ENCODE measurements at regions not wholly inside any gene's neighbourhood (a gene's known extent, or its start where the extent isn't known, plus 50 kb on each side); places are given as distances from the start of the nearest gene placed in this dataset.

GRCh38 chr15:70406617-70407335, 309.1 kb upstream of the TLE3 start:
- H3K27ac Mint-ChIP-seq, result no peak overlapping the region
- intact Hi-C loops (cut with micrococcal nuclease), result no loop called here
- POLR2A ChIA-PET, result no interaction called here
- peaks cover 5% of the 10 kb centered on the region for H3K9me3 Mint-ChIP-seq
- peaks cover 6% of the 10 kb centered on the region for H3K27me3 Mint-ChIP-seq
- no peaks in the 10 kb centered on the region for H3K36me3 Mint-ChIP-seq
- no peak overlapping the region for H3K4me3 Mint-ChIP-seq
- DNase-seq, result no peak
- H3K4me1 Mint-ChIP-seq (ENCODE audit: low read depth), result no peaks in the 10 kb centered on the region
- CTCF ChIA-PET, result no interaction called here

GRCh38 chr15:70401709-70402108, 304.0 kb upstream of the TLE3 start:
- POLR2A ChIA-PET, result no interaction called here
- Mint-ChIP-seq H3K27ac (no peak overlapping the region), H3K4me1 (ENCODE audit: low read depth) (no peaks in the 10 kb centered on the region), H3K4me3 (no peak overlapping the region), H3K27me3 (peaks cover 8% of the 10 kb centered on the region), H3K36me3 (no peaks in the 10 kb centered on the region), H3K9me3 (no peaks in the 10 kb centered on the region)
- CTCF ChIA-PET, result no interaction called here
- intact Hi-C loops (cut with micrococcal nuclease), result no loop called here
- no peak for DNase-seq

GRCh38 chr15:70400766-70401541, 303.2 kb upstream of the TLE3 start:
- H3K4me1 Mint-ChIP-seq (ENCODE audit: low read depth), result no peaks in the 10 kb centered on the region
- ChIA-PET CTCF (no interaction called here), POLR2A (no interaction called here)
- no peaks in the 10 kb centered on the region for H3K9me3 Mint-ChIP-seq
- no peak overlapping the region for H3K4me3 Mint-ChIP-seq
- intact Hi-C loops (cut with micrococcal nuclease), result no loop called here
- no peak overlapping the region for H3K27ac Mint-ChIP-seq
- no peaks in the 10 kb centered on the region for H3K36me3 Mint-ChIP-seq
- H3K27me3 Mint-ChIP-seq, result peaks cover 9% of the 10 kb centered on the region
- DNase-seq, result no peak

GRCh38 chr15:70399204-70399603, 301.5 kb upstream of the TLE3 start:
- no peak overlapping the region for H3K4me3 Mint-ChIP-seq
- DNase-seq, result no peak
- H3K9me3 Mint-ChIP-seq, result no peaks in the 10 kb centered on the region
- no peaks in the 10 kb centered on the region for H3K4me1 Mint-ChIP-seq (ENCODE audit: low read depth)
- H3K27ac Mint-ChIP-seq, result no peak overlapping the region
- ChIA-PET POLR2A (no interaction called here), CTCF (no interaction called here)
- no peaks in the 10 kb centered on the region for H3K36me3 Mint-ChIP-seq
- intact Hi-C loops (cut with micrococcal nuclease), result no loop called here
- H3K27me3 Mint-ChIP-seq, result peaks cover 9% of the 10 kb centered on the region

- H3K36me3 Mint-ChIP-seq, result no peaks in the 10 kb centered on the region
- H3K4me1 Mint-ChIP-seq (ENCODE audit: low read depth), result no peaks in the 10 kb centered on the region
- H3K27me3 Mint-ChIP-seq, result peaks cover 9% of the 10 kb centered on the region
- H3K27ac Mint-ChIP-seq, result no peak overlapping the region
- ChIA-PET POLR2A (no interaction called here), CTCF (no interaction called here)
- intact Hi-C loops (cut with micrococcal nuclease), result no loop called here
- H3K4me3 Mint-ChIP-seq, result no peak overlapping the region
- no peak for DNase-seq
- H3K9me3 Mint-ChIP-seq, result no peaks in the 10 kb centered on the region
Measured at GRCh38 chr15:70398694-70399093, 301.0 kb upstream of the TLE3 start.

- peaks cover 5% of the 10 kb centered on the region for H3K27me3 Mint-ChIP-seq
- H3K4me1 Mint-ChIP-seq (ENCODE audit: low read depth), result no peaks in the 10 kb centered on the region
- no peaks in the 10 kb centered on the region for H3K36me3 Mint-ChIP-seq
- no peaks in the 10 kb centered on the region for H3K9me3 Mint-ChIP-seq
- ChIA-PET POLR2A (no interaction called here), CTCF (no interaction called here)
- intact Hi-C loops (cut with micrococcal nuclease), result no loop called here
- no peak for DNase-seq
- no peak overlapping the region for H3K4me3 Mint-ChIP-seq
- no peak overlapping the region for H3K27ac Mint-ChIP-seq
Measured at GRCh38 chr15:70396807-70397206, 299.1 kb upstream of the TLE3 start.

- no peak overlapping the region for H3K27ac Mint-ChIP-seq
- CTCF ChIA-PET, result no interaction called here
- H3K4me1 Mint-ChIP-seq (ENCODE audit: low read depth), result no peaks in the 10 kb centered on the region
- POLR2A ChIA-PET, result interaction anchor here (0.6 kb wide), 1 partner anchor 691 kb away, joined by 3 read pairs; no protein-coding TSS in a partner anchor
- H3K9me3 Mint-ChIP-seq, result no peaks in the 10 kb centered on the region
- H3K27me3 Mint-ChIP-seq, result peaks cover 2% of the 10 kb centered on the region
- H3K36me3 Mint-ChIP-seq, result no peaks in the 10 kb centered on the region
- no peak overlapping the region for H3K4me3 Mint-ChIP-seq
- intact Hi-C loops (cut with micrococcal nuclease), result no loop called here
- no peak for DNase-seq
Measured at GRCh38 chr15:70395164-70395563, 297.4 kb upstream of the TLE3 start.

- H3K27ac Mint-ChIP-seq, result no peak overlapping the region
- no peak overlapping the region for H3K4me3 Mint-ChIP-seq
- no peaks in the 10 kb centered on the region for H3K27me3 Mint-ChIP-seq
- H3K36me3 Mint-ChIP-seq, result no peaks in the 10 kb centered on the region
- ChIA-PET POLR2A (no interaction called here), CTCF (interaction anchor here (1.5 kb wide), 1 partner anchor 75 kb away, joined by 6 read pairs; no protein-coding TSS in a partner anchor)
- no peaks in the 10 kb centered on the region for H3K9me3 Mint-ChIP-seq
- H3K4me1 Mint-ChIP-seq (ENCODE audit: low read depth), result no peaks in the 10 kb centered on the region
- intact Hi-C loops (cut with micrococcal nuclease), result no loop called here
- DNase-seq, result no peak
Measured at GRCh38 chr15:70390723-70391122, 293.0 kb upstream of the TLE3 start.

GRCh38 chr15:70387993-70388392, 290.3 kb upstream of the TLE3 start:
- CTCF ChIA-PET, result interaction anchor here (0.5 kb wide), 1 partner anchor 247 kb away, joined by 3 read pairs; no protein-coding TSS in a partner anchor
- Mint-ChIP-seq H3K27me3 (no peaks in the 10 kb centered on the region), H3K4me1 (ENCODE audit: low read depth) (no peaks in the 10 kb centered on the region), H3K9me3 (no peaks in the 10 kb centered on the region), H3K36me3 (no peaks in the 10 kb centered on the region), H3K4me3 (no peak overlapping the region), H3K27ac (no peak overlapping the region)
- intact Hi-C loops (cut with micrococcal nuclease), result no loop called here
- no peak for DNase-seq
- POLR2A ChIA-PET, result no interaction called here

- Mint-ChIP-seq H3K4me3 (no peak overlapping the region), H3K36me3 (no peaks in the 10 kb centered on the region), H3K27me3 (no peaks in the 10 kb centered on the region), H3K4me1 (ENCODE audit: low read depth) (no peaks in the 10 kb centered on the region), H3K9me3 (peaks cover under 1% of the 10 kb centered on the region), H3K27ac (no peak overlapping the region)
- ChIA-PET CTCF (no interaction called here), POLR2A (no interaction called here)
- no peak for DNase-seq
- intact Hi-C loops (cut with micrococcal nuclease), result no loop called here
Measured at GRCh38 chr15:70387081-70387480, 289.4 kb upstream of the TLE3 start.

- Mint-ChIP-seq H3K27me3 (no peaks in the 10 kb centered on the region), H3K4me1 (ENCODE audit: low read depth) (no peaks in the 10 kb centered on the region), H3K9me3 (peaks cover 7% of the 10 kb centered on the region), H3K36me3 (no peaks in the 10 kb centered on the region), H3K27ac (no peak overlapping the region), H3K4me3 (no peak overlapping the region)
- intact Hi-C loops (cut with micrococcal nuclease), result no loop called here
- POLR2A ChIA-PET, result no interaction called here
- DNase-seq, result no peak
- CTCF ChIA-PET, result no interaction called here
Measured at GRCh38 chr15:70385711-70386110, 288.0 kb upstream of the TLE3 start.

- H3K4me1 Mint-ChIP-seq (ENCODE audit: low read depth), result no peaks in the 10 kb centered on the region
- H3K27me3 Mint-ChIP-seq, result no peaks in the 10 kb centered on the region
- CTCF ChIA-PET, result no interaction called here
Measured at GRCh38 chr15:70385052-70385451, 287.3 kb upstream of the TLE3 start.

GRCh38 chr15:70383856-70384255, 286.1 kb upstream of the TLE3 start:
- Mint-ChIP-seq H3K4me3 (no peak overlapping the region), H3K4me1 (ENCODE audit: low read depth) (no peaks in the 10 kb centered on the region), H3K27me3 (no peaks in the 10 kb centered on the region), H3K36me3 (no peaks in the 10 kb centered on the region), H3K27ac (no peak overlapping the region), H3K9me3 (peaks cover 7% of the 10 kb centered on the region)
- CTCF ChIA-PET, result interaction anchor here (0.6 kb wide), 1 partner anchor 129 kb away, joined by 3 read pairs; no protein-coding TSS in a partner anchor
- no peak for DNase-seq
- intact Hi-C loops (cut with micrococcal nuclease), result no loop called here
- POLR2A ChIA-PET, result interaction anchor here (0.6 kb wide), 2 partner anchors 284 to 397 kb away, joined by 3 read pairs; no protein-coding TSS in a partner anchor

More at GRCh38 chr15:70385052-70385451, 287.3 kb upstream of the TLE3 start:
- intact Hi-C loops (cut with micrococcal nuclease), result no loop called here
- Mint-ChIP-seq H3K4me3 (no peak overlapping the region), H3K27ac (no peak overlapping the region), H3K9me3 (peaks cover 7% of the 10 kb centered on the region), H3K36me3 (no peaks in the 10 kb centered on the region)
- POLR2A ChIA-PET, result no interaction called here
- no peak for DNase-seq
